Mononuclear cell (primary cell): ENCODE measurements at regions not wholly inside any gene's neighbourhood (a gene's known extent, or its start where the extent isn't known, plus 50 kb on each side); places are given as distances from the start of the nearest gene placed in this dataset.

ENCODE experiments used
- H3K27me3 ChIP-seq: 2 replicates; pipeline ENCODE4 v1.6.0; 2011; ENCODE audit warnings: low read length, control low read depth; ENCODE audit not compliant: insufficient read depth
- H3K4me1 ChIP-seq: 2 replicates; pipeline ENCODE4 v1.5.1; 2011; ENCODE audit warnings: mild to moderate bottlenecking, low read length, control low read depth; ENCODE audit not compliant: insufficient read depth
- H3K4me3 ChIP-seq: 2 replicates; pipeline ENCODE4 v1.5.1; 2011; ENCODE audit warnings: mild to moderate bottlenecking, low read length, moderate library complexity
- H3K9me3 ChIP-seq: 2 replicates; pipeline ENCODE4 v1.5.1; 2011; ENCODE audit warnings: low read depth, mild to moderate bottlenecking, control low read depth, low read length

DNA sequence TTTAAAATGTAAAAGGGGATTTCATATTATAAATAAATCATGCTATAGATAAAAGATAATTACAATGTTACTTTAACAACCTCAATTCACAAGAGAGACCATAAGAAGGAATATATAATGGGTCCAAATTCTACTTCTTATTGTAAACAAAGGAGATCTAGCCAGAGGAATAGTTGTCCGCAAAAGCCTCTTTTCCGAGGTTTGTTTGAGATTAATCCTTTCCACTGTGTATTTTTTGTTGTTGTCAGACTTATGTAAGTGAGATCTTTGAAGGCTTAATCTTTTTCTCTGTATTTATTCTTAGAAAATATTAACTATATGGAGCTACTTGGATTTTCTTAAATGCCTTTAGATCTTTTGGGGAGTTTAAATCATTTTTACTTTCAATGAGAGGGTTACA is 1299.3 kb upstream of the WWC1 start:
- no peaks in the 10 kb centered on the region for H3K4me1 ChIP-seq
- no peak overlapping the region for H3K4me3 ChIP-seq
- H3K27me3 ChIP-seq, result no peaks in the 10 kb centered on the region

DNA sequence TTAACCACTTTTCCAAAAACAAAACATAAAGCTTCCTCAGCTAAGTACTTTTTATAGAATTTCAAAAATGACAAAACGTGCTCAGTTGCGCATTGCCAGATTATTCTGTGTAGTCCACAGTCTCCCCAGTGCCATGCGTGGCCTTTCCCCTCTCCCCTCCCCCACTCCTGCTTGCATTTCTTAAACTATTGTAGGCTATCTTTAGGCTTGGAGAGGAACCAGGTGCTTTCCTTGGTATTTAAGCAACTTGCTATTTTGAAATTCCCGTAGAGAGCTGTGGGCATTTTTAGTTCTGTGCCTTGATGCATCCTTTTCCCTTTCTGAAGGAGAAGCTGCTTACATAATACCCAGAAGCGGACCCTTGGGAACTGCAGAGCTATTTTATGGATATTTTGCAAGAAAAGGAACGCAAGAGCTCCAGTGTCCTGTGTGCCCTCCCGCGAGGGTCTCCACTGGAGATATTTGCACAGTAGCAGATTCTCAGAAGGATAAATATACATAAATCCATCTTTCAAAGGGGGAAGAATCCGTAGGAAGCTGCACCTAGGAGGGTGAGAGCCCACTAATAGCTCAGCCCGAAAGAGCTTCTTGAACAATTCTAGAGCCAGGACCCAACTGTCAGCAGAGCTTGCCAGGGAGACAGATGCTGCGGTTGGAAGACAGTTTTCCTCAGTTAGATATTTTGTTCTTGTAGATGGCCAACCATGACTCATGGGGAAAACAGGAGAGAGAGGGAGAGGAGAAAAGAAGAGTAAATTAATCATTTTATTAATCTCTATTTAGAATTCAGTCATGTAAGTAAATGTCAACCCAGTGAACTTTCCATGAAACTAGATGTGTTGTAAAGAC is 1298.3 kb upstream of the WWC1 start:
- Histone ChIP-seq H3K9me3 (no peaks in the 10 kb centered on the region), H3K27me3 (no peaks in the 10 kb centered on the region), H3K4me1 (no peaks in the 10 kb centered on the region), H3K4me3 (no peak overlapping the region)

More for the DNA sequence above, 1299.3 kb upstream of the WWC1 start:
- no peaks in the 10 kb centered on the region for H3K9me3 ChIP-seq

DNA sequence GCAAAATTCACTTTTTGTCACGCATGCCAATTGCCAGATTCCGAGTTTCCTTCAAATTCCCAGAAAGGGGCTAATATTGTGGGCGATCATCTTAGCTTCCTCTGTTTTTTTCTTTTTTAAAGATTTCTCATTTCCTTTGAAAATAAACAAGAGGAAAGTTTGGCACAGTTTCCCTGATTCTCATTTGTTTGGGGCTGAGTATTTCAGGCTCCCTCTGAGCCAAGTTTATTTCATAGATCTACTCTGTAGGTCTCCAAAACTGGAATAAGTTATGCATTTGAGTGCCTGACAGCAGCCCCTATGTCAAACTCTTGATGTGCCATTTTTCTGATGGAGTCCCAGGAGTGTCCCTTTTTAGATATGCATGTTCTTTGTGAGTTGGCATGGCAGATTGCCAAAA is 1297.2 kb upstream of the WWC1 start:
- no peaks in the 10 kb centered on the region for H3K4me1 ChIP-seq
- no peaks in the 10 kb centered on the region for H3K9me3 ChIP-seq
- no peak overlapping the region for H3K4me3 ChIP-seq
- H3K27me3 ChIP-seq, result no peaks in the 10 kb centered on the region

DNA sequence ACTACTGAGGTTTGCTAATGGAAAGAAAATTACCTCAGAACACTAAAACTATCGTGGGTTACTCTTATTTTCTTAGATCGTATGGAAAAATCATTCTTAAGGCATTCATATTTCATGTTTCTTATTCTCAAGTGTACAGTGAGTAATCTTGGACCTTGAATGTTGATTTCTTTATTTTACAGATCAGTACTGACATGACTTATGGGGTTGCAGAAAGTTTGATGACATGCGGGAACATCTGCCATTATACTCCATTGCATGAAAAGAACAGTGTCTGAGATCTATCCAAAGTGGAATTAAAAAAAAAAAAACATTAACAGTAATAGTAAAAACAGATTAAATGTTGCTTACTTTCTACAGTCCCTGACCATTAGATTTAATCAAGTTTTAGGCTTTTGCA is 1290.2 kb upstream of the WWC1 start:
- Histone ChIP-seq H3K9me3 (no peaks in the 10 kb centered on the region), H3K4me1 (no peaks in the 10 kb centered on the region), H3K27me3 (no peaks in the 10 kb centered on the region), H3K4me3 (no peak overlapping the region)

DNA sequence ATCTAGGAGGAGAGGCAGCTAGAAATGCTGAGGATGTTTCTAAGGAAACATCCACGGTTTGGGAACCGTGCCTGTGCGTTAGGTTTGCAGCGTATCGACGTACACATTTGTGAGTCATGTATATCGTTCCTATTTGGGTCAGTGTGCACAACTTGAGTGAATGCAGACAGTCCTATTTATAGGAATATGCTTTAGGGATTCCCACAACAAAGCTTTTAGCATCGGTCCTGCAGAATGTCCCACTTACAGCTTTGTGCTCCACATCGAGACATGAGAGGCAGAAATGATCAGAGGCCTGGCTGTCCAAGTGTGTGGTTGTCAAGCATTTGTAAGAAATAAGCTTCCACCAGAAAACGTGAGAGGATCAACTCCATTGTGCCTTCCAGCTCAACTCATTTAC is 1282.7 kb upstream of the WWC1 start:
- Histone ChIP-seq H3K4me3 (no peak overlapping the region), H3K4me1 (no peaks in the 10 kb centered on the region), H3K27me3 (no peaks in the 10 kb centered on the region), H3K9me3 (no peaks in the 10 kb centered on the region)

DNA sequence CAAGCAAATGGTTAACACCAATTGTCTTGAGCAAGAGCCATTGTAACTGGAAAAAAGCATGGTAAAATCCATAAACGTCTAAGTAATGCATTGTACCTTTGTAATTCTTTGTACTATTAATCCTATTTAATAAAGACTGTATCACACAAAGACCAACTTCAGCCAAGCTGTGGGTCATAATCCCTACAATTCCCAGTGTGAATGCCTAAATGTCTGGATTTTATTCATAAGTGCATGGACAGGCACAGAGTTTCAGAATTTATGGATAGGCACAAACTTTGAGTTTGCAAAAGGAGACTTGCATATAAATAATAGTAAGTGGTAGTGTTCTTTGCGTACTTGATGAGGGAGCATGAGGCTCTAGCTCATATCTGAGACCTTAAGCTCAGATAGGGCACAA is 1280.2 kb upstream of the WWC1 start:
- H3K27me3 ChIP-seq, result no peaks in the 10 kb centered on the region
- H3K9me3 ChIP-seq, result no peaks in the 10 kb centered on the region
- H3K4me3 ChIP-seq, result no peak overlapping the region
- H3K4me1 ChIP-seq, result no peaks in the 10 kb centered on the region

DNA sequence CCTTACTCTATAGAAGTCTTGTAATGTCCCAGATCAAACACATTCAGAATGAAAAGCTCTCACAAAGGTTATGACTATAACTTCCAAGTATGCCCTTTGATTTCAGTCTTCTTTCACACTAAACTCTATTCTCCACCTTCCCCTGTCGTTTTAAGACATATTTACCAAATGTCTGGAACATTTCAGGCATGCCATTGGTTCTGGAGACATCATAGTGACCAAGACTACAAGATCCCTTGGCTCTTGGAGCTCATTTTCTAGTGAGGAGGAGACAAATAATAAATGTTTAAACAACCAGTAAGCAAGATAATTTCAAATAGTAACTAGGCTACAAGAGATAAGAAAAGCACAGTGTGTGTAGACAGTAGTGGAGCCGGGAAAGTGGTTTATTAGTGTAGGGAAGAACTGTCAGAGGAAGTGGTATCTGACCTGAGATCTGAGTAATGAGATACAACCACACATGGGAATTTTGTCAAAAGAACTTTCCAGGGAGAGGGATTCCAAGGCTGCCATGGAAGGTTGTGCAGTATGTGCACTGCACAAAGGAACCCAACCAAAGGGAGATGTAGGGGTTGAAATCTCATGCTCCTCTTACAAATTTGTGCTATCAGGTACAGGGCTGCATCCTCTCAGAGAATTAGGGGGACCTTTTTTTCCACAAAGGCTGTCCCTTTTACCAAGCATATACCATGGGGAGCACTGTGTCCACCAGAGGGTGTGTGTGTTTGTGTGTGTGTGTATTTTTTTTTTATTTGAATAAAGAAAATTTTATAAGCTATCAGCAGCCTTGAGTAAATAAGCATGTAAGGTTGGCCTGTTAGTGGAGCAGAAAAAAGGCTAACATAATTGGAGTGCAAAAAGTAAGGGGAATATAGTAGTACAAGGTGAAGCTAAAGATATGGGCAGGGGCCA is 1279.1 kb upstream of the WWC1 start:
- Histone ChIP-seq H3K9me3 (no peaks in the 10 kb centered on the region), H3K4me1 (no peaks in the 10 kb centered on the region), H3K4me3 (no peak overlapping the region), H3K27me3 (no peaks in the 10 kb centered on the region)

DNA sequence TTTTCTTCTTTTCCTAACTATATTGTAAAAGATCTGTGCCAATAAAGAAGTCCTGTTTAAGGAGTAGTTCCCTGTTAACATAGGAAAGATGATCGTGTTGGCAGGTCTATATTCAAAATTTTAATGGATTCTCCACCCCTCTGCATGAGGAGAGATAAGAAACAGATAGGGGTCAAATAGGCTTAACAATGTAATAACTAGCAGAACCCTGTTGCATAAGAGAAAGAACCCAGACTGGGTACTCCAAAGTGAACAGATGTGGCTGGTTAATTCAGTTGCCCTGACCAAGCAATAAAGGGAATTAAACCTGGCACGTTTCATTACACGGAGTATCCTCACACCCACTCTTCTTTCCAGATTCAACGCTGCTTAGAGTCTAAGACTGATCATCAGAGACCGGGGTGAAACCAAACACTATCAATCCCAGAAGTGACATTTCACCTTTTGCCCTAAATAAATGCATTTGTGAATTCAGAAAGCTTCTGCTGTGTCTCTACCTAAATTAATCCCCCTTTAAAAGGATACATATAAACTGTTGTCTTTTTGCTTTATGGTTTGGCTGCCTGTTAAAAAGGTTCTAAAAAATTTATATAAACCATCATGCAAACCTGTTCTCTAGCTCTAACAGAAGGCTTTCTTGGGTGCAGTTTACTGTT is 1276.9 kb upstream of the WWC1 start:
- Histone ChIP-seq H3K9me3 (no peaks in the 10 kb centered on the region), H3K4me3 (no peak overlapping the region), H3K27me3 (no peaks in the 10 kb centered on the region), H3K4me1 (no peaks in the 10 kb centered on the region)

DNA sequence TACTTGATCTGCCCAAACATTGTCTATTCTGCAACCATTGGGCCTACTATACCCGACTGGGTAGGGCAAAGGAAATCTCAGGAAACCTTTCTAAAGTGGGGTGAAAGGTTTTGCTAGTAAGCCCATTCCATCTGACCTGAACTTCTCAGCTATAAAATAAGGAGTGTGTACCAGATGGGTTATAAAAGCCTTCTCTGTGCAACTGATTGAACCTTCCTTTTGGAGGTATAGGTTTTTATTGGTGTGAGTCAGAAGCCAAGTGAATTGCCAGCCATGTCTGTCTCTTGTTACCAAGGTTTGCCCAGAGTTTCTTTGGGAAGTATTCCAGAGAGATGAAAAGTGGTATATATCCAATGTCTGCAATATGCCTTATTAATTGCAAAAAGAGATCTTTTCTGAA is 1271.0 kb upstream of the WWC1 start:
- H3K27me3 ChIP-seq, result no peaks in the 10 kb centered on the region
- no peaks in the 10 kb centered on the region for H3K4me1 ChIP-seq
- H3K4me3 ChIP-seq, result no peak overlapping the region
- no peaks in the 10 kb centered on the region for H3K9me3 ChIP-seq

DNA sequence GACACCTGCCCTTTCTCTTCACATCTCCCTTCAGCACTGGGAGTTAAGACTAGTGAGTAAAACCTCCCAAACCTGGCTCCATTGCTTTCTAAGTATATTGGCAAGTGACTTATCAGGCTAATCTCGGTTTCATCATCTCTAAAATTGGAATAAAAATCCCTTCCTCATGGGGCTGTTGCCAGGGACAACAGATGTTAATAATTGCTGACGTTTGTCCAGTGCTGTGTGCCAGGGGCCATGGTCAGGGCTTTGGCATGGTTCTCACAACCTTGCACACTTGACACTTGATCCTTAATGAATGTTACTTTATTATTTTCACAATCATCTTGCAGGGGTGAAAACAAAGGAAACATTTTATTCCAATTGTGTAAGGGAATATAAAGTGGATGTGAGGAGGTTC is 1262.0 kb upstream of the WWC1 start:
- H3K27me3 ChIP-seq, result no peaks in the 10 kb centered on the region
- H3K4me3 ChIP-seq, result no peak overlapping the region
- H3K4me1 ChIP-seq, result no peaks in the 10 kb centered on the region
- no peaks in the 10 kb centered on the region for H3K9me3 ChIP-seq

DNA sequence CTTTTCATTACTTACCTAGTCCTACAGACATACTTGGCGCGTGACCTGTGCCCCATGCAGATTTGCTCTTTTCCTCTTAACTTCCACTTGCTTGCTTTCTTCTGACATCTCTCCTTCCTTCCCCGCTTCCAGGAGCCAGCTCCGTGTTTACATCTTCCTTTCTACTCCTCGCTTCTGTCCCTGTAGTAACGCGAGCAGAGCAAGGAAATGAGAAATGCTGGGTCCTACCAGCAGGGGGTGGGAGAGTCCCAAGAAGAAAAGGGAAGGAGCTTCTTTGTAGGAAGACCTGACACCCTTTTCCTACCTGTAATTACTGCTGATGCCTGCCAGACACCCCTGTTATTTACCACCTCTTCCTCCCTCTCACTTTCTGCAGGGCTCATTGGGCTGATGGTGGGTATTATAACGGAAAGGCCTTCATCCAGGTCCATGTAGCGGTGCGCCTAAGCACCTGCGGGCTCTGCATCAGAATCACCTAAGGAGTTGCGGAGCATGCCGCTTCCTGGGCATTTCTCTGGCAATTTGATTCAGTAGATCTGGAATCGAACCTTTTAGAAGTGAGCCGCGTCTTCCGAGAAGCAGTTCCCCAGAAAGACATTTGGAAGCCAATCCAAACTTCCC is 1260.8 kb upstream of the WWC1 start:
- no peaks in the 10 kb centered on the region for H3K4me1 ChIP-seq
- H3K4me3 ChIP-seq, result no peak overlapping the region
- no peaks in the 10 kb centered on the region for H3K27me3 ChIP-seq
- no peaks in the 10 kb centered on the region for H3K9me3 ChIP-seq

DNA sequence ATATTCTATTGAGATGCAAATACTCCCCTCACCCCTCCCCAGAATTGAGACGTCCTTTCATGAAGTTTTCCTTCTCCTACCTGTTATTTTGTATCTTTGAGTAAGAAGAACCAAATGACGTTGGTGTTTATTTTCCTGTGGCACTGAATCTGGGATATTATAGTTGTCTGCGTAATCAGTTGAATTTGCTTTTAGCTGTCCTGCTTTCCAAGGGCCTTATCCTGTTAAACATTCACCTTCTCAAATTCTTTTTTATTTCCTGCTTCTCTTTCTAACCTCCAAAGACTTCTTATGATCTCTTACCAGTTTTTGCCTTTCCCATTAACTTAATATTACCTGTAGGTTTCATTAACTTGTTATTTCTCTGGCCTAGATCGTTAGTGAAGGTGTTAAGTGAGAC is 1254.9 kb upstream of the WWC1 start:
- no peaks in the 10 kb centered on the region for H3K27me3 ChIP-seq

DNA sequence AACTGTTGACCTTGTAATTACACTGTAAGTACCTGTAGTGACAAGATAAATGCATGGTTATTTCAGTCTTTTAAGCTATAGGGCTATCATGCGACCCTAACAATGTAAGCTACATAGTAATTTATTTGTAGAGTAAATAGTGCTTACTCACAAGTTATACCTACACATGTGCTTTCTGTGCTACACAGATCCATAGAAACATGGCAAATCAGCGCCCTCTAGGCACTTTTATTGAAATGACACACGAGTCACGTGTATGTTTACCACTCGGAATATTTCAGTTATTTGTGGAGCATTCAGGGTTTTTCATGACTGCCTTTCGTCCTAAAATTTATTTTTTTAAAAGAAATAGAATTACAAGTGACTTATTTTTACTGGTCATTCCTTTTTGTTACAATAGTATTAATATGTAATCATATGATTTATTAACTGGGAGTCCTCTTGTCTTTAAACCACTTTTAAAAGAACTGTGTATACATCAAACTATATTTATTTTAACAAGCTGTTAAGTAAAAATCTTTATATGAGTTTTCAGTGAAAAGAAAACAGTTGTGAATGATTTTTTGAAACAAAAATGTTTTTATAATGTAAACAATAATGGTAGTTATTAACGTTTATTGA is 1242.3 kb upstream of the WWC1 start:
- Histone ChIP-seq H3K27me3 (no peaks in the 10 kb centered on the region), H3K9me3 (no peaks in the 10 kb centered on the region), H3K4me3 (no peak overlapping the region), H3K4me1 (no peaks in the 10 kb centered on the region)

More for the DNA sequence above, 1254.9 kb upstream of the WWC1 start:
- Histone ChIP-seq H3K4me3 (no peak overlapping the region), H3K4me1 (no peaks in the 10 kb centered on the region), H3K9me3 (no peaks in the 10 kb centered on the region)

DNA sequence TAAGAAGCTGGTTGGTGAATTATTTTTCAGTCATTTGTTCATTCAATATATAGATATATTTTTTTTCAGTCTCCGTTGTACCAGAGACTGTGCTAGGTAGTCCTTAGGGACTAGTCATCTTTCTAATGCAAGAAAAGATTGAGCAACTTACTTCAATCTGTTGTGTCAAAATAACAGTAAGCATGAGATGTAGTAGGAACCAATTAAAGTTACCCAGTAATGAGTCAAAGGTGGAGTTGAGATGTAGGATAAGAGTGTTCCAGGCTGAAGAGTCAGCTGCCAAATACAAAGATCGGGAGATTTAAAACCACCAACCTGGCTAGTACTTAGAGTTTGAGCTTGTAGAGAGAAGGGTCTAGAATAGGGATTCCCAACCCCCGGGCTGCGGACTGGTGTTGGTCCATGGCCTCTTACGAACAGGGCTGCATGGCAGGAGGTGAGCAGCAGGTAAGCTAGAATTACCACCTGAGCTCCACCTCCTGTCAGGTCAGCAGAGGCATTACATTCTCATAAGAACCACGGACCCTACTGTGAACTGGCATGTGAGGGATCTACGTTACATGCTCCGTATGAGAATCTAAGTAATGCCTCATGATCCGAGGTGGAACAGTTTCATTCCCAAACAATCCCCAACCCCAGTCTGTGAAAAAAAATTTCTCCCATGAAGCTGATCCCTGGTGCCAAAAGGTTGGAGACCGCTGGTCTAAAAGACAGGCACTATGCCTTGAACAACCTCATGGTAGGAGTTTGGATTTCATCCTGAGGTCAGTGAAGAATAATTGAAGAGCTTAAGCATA is 1241.5 kb upstream of the WWC1 start:
- Histone ChIP-seq H3K4me3 (no peak overlapping the region), H3K9me3 (no peaks in the 10 kb centered on the region), H3K27me3 (no peaks in the 10 kb centered on the region), H3K4me1 (no peaks in the 10 kb centered on the region)
